Activated T-helper 2 cell treated with anti-CD3 and anti-CD28 coated beads, Interferon-gamma antibody, Interleukin-2, Interleukin-4, amounts not matched to agents 10 μg/mL and 5 μg/mL and 100 μg/mL, durations not matched to agents 14 hours and 24 hours and 36 hours (primary cell): ENCODE measurements at regions not wholly inside any gene's neighbourhood (a gene's known extent, or its start where the extent isn't known, plus 50 kb on each side); places are given as distances from the start of the nearest gene placed in this dataset.
"Not testable (repeated sequence)": the region's sequence is repeated elsewhere in the genome, so short reads cannot be mapped to it uniquely, and the experiment has no call there.

Source experiments
- DNase-seq: peaks from one replicate; pipeline ENCODE4 v3.0.0; 2021; ENCODE audit warnings: low spot score
- H3K27ac Mint-ChIP-seq: one replicate; pipeline ENCODE4 v1.8.0; 2021; ENCODE audit warnings: mixed read lengths
- H3K27me3 Mint-ChIP-seq: one replicate; pipeline ENCODE4 v1.8.0; 2021; ENCODE audit warnings: low read depth, mixed read lengths
- H3K36me3 Mint-ChIP-seq: one replicate; pipeline ENCODE4 v1.8.0; 2021; ENCODE audit warnings: low read depth, mixed read lengths
- H3K4me1 Mint-ChIP-seq: one replicate; pipeline ENCODE4 v1.8.0; 2021; ENCODE audit warnings: low read depth, mixed read lengths
- H3K4me3 Mint-ChIP-seq: one replicate; pipeline ENCODE4 v1.8.0; 2021; ENCODE audit warnings: low read depth, mild to moderate bottlenecking, moderate library complexity, mixed read lengths
- H3K9me3 Mint-ChIP-seq: one replicate; pipeline ENCODE4 v1.8.0; 2021; ENCODE audit warnings: mixed read lengths
- intact Hi-C: fragments of 100-400 bp; cut with micrococcal nuclease; formaldehyde crosslinking; loops from one replicate; pipeline ENCODE4 v1.15.1; 2023

- no peak overlapping the region for H3K4me3 Mint-ChIP-seq
- H3K27me3 Mint-ChIP-seq, result no peaks in the 10 kb centered on the region
- no peaks in the 10 kb centered on the region for H3K36me3 Mint-ChIP-seq
- no peak for DNase-seq
- H3K27ac Mint-ChIP-seq, result no peak overlapping the region
- intact Hi-C loops, result no loop called here
- H3K4me1 Mint-ChIP-seq, result no peaks in the 10 kb centered on the region
- H3K9me3 Mint-ChIP-seq, result no peaks in the 10 kb centered on the region
These were observed 106.3 kb downstream of the DRD1 start for GRCh38 chr5:175337680-175338079.

- no peaks in the 10 kb centered on the region for H3K36me3 Mint-ChIP-seq
- H3K9me3 Mint-ChIP-seq, result no peaks in the 10 kb centered on the region
- H3K4me1 Mint-ChIP-seq, result no peaks in the 10 kb centered on the region
- DNase-seq, result no peak
- intact Hi-C loops, result no loop called here
- H3K27me3 Mint-ChIP-seq, result no peaks in the 10 kb centered on the region
- no peak overlapping the region for H3K27ac Mint-ChIP-seq
- H3K4me3 Mint-ChIP-seq, result no peak overlapping the region
These were observed 107.2 kb downstream of the DRD1 start for GRCh38 chr5:175336781-175337180.

DNA sequence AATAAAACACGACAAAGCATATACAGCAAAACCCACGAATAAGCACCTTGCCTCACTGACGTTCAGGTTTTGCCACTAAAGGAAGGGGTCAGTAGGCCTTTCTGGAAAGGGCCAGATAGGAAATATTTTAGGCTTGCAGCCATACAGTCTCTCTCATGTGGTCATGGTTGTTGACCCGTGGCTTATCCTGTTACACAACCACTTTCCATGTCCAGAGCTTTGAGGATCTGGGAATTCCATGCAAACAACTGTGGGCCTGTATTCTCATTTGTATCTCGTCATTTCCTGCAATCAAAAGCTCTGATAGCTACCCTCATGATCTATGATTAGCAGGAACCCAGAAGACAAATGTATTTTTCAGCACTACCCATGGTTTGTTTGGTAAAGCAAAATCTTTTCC lies 108.3 kb downstream of the DRD1 start:
- H3K36me3 Mint-ChIP-seq, result no peaks in the 10 kb centered on the region
- no peaks in the 10 kb centered on the region for H3K4me1 Mint-ChIP-seq
- intact Hi-C loops, result no loop called here
- no peak for DNase-seq
- no peak overlapping the region for H3K4me3 Mint-ChIP-seq
- H3K9me3 Mint-ChIP-seq, result no peaks in the 10 kb centered on the region
- no peaks in the 10 kb centered on the region for H3K27me3 Mint-ChIP-seq
- H3K27ac Mint-ChIP-seq, result no peak overlapping the region

DNA sequence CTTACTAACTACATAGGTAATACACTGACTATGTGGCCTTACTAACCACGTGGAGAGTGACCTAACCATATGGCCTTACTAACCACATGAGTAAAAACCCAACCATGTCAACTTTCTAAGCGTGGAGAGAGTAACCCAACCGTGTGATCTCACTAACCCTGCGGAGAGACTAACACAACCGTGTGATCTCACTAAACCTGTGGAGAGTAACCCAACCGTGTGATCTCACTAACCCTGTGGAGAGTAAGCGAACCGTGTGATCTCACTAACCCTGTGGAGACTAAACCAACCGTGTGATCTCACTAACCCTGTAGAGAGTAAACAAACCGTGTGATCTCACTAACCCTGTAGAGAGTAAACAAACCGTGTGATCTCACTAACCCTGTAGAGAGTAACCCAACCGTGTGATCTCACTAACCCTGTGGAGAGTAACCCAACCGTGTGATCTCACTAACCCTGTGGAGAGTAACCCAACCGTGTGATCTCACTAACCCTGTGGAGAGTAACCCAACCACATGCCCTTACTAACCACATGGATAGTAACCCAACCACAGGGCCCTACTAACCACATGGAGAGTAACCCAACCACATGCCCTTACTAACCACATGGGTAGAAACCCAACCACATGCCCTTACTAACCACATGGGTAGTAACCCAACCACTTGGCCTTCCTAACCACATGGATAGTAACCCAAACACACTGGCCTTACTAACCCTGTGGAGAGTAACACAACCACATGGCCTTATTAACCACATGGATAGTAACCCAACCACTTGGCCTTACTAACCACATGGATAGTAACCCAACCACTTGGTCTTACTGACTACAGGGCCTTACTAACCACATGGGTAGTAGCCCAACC lies 112.6 kb downstream of the DRD1 start:
- H3K27me3 Mint-ChIP-seq, H3K36me3 Mint-ChIP-seq, H3K9me3 Mint-ChIP-seq, H3K27ac Mint-ChIP-seq, DNase-seq, intact Hi-C loops, H3K4me1 Mint-ChIP-seq, H3K4me3 Mint-ChIP-seq: not testable (repeated sequence)

GRCh38 chr5:175329976-175330375 lies 114.0 kb downstream of the DRD1 start:
- Mint-ChIP-seq H3K9me3 (no peaks in the 10 kb centered on the region), H3K4me3 (no peak overlapping the region), H3K27ac (no peak overlapping the region), H3K4me1 (no peaks in the 10 kb centered on the region), H3K27me3 (no peaks in the 10 kb centered on the region), H3K36me3 (no peaks in the 10 kb centered on the region)
- intact Hi-C loops, result no loop called here
- no peak for DNase-seq

DNA sequence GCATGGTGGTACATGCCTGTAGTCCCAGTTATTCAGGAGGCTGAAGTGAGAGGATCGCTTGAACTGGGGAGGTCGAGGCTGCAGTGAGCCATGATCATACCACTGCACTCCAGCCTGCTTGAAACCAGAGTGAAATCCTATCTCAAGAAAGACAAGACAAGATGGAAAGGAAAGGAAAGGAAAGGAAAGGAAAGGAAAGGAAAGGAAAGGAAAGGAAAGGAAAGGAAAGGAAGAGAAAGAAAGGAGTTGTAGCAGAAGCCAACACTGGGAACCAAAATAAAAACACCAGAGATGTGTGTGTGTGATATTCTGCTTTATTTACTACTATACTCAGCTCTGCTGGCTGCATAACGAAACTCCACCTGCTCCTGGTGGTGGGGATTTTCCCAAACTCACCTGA lies 115.3 kb downstream of the DRD1 start:
- Mint-ChIP-seq H3K36me3 (no peaks in the 10 kb centered on the region), H3K27me3 (no peaks in the 10 kb centered on the region), H3K27ac (no peak overlapping the region), H3K9me3 (no peaks in the 10 kb centered on the region), H3K4me3 (no peak overlapping the region), H3K4me1 (no peaks in the 10 kb centered on the region)
- intact Hi-C loops, result no loop called here
- DNase-seq, result no peak

DNA sequence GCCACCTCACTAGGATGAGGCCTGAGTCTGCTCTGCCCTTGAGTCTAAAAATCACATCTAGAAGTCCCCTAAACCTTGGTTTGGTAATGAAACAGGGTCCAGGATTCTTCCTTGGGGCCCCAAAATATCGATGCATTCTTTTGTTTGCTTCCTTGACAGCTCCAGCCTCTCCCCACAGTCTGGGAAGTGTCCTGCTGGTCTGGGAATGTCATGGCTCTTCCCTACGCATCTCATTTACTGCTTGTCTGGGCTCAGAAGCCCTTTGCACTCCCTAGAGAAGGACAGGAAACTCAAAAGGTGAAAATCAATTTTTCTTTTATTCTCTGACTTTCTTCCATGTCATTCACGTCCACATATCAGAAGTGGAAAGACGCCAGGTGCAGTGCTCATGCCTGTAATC lies 115.8 kb downstream of the DRD1 start:
- Mint-ChIP-seq H3K9me3 (no peaks in the 10 kb centered on the region), H3K27me3 (no peaks in the 10 kb centered on the region), H3K36me3 (no peaks in the 10 kb centered on the region), H3K27ac (no peak overlapping the region), H3K4me1 (no peaks in the 10 kb centered on the region), H3K4me3 (no peak overlapping the region)
- DNase-seq, result no peak
- intact Hi-C loops, result no loop called here

- no peaks in the 10 kb centered on the region for H3K36me3 Mint-ChIP-seq
- no peaks in the 10 kb centered on the region for H3K27me3 Mint-ChIP-seq
- no peaks in the 10 kb centered on the region for H3K4me1 Mint-ChIP-seq
- intact Hi-C loops, result no loop called here
- no peak for DNase-seq
- no peaks in the 10 kb centered on the region for H3K9me3 Mint-ChIP-seq
- H3K4me3 Mint-ChIP-seq, result no peak overlapping the region
- H3K27ac Mint-ChIP-seq, result no peak overlapping the region
These were observed 118.3 kb downstream of the DRD1 start for GRCh38 chr5:175325681-175326080.

- intact Hi-C loops, result no loop called here
- Mint-ChIP-seq H3K9me3 (no peaks in the 10 kb centered on the region), H3K4me1 (no peaks in the 10 kb centered on the region), H3K27me3 (no peaks in the 10 kb centered on the region), H3K27ac (no peak overlapping the region), H3K36me3 (no peaks in the 10 kb centered on the region), H3K4me3 (no peak overlapping the region)
- DNase-seq, result peak; percentile 11
These were observed 122.0 kb downstream of the DRD1 start for GRCh38 chr5:175321927-175322532.

DNA sequence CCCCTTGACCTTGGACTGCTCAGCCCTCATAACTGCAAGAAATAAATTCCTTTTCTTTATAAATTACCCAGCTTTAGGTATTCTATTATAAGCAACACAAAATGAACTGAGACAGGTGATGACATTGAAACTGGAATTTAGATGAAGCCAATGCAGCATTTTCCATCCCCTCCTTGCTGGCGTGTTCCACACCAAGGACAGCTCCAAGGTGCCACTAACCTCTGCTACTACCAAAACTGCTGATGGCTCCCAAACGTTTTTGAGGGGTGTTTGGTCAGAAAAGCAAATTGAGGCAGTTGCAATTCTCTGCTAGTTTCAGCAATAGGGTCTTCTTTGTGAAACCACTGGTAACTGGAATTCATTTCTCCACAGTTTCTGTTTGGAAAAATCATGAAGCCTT lies 124.8 kb downstream of the DRD1 start:
- no peak for DNase-seq
- Mint-ChIP-seq H3K4me3 (no peak overlapping the region), H3K9me3 (no peaks in the 10 kb centered on the region), H3K27me3 (no peaks in the 10 kb centered on the region), H3K27ac (no peak overlapping the region), H3K36me3 (no peaks in the 10 kb centered on the region), H3K4me1 (no peaks in the 10 kb centered on the region)
- intact Hi-C loops, result no loop called here

DNA sequence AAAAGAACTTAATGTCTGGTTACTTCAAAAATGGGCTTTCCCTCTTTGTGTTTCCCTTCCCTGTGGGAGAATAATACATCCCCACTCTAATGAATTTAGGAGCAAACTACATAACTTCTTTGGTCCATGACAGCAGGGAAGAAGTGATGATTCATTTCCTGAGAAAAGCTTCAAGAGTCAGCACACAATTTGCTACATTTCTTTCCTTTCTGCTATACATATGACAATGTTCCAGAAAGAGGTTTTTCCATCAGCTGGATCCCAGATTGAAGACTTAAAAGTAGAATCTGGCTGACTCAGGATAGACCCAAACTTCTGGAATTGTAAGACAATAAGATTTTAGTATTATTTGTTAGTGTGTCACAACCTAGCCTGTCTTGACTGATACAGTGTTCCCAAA lies 126.1 kb downstream of the DRD1 start:
- Mint-ChIP-seq H3K27me3 (no peaks in the 10 kb centered on the region), H3K27ac (no peak overlapping the region), H3K36me3 (no peaks in the 10 kb centered on the region), H3K9me3 (no peaks in the 10 kb centered on the region), H3K4me3 (no peak overlapping the region), H3K4me1 (no peaks in the 10 kb centered on the region)
- DNase-seq, result no peak
- intact Hi-C loops, result no loop called here

DNA sequence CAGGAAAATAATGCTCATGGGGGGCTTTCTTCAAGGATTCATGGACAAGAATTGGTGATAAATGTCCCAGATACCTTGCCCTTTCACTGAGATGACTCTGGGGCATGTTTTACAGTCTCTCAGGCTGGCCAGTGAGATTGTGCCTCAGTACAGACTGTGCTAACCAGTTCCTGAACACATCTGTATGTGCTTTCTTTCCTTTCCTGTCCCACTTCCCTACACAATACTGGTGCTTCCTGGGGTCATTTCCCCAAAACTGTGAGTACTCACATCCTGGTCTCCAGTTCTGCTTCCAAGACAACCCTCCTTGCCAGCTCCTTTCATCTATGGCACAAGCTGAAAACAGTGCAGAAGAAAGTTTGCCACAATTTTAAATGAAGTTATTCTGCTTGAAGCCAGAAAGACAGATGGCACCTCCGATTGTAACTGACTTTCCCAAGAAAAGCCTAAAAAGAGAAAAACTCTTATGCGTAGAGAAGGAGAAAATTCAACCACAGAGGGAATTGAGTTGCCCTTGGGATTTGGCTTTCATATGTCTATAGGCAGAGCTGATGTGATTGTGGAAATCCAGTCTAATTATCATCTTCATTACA lies 134.7 kb downstream of the DRD1 start:
- H3K36me3 Mint-ChIP-seq, result no peaks in the 10 kb centered on the region
- intact Hi-C loops, result no loop called here

DNA sequence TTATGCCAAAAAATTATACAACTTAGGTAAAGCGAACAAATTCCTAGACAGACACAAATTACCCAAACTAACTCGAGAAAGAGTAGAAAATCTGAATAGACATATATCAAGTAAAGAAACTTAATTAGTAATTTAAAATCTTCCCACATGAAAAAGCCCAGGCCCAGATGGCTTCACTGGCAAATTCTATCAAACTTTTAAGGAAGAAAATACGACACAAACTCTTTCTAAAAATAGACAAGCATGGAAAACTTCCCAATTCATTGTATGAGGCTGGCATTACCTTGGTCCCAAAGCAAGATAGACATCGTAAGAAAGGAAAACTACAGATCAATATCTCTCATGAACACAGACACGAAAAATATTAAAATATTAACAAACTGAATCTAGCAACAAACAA lies 135.3 kb downstream of the DRD1 start:
- intact Hi-C loops, result no loop called here
- Mint-ChIP-seq H3K27ac (no peak overlapping the region), H3K4me3 (no peak overlapping the region), H3K4me1 (no peaks in the 10 kb centered on the region), H3K9me3 (no peaks in the 10 kb centered on the region), H3K27me3 (no peaks in the 10 kb centered on the region), H3K36me3 (no peaks in the 10 kb centered on the region)
- DNase-seq, result no peak

More for the DNA sequence above, 134.7 kb downstream of the DRD1 start:
- Mint-ChIP-seq H3K27me3 (no peaks in the 10 kb centered on the region), H3K27ac (no peak overlapping the region), H3K4me1 (no peaks in the 10 kb centered on the region), H3K9me3 (no peaks in the 10 kb centered on the region), H3K4me3 (no peak overlapping the region)
- no peak for DNase-seq
